MCF 10A (cell line): ENCODE measurements at regions not wholly inside any gene's neighbourhood (a gene's known extent, or its start where the extent isn't known, plus 50 kb on each side); places are given as distances from the start of the nearest gene placed in this dataset.

Source experiments
- BruUV-seq: library from RNA; stranded (reverse); fragments of 400-500 nt; replicated peaks from 2 replicates; lab custom pipeline; 2021; lab: Mats Ljungman, UMichigan
- CTCF ChIA-PET: fragments of 300-600 bp; sonication (Branson Sonifier 250); formaldehyde crosslinking; extraction: SDS; loops from one replicate; lab custom pipeline; 2021; ENCODE audit warnings: antibody characterized with exemption, inconsistent platforms; lab: Yijun Ruan, JAX
- POLR2A ChIA-PET: fragments of 300-600, 350-650 bp; sonication (Branson Sonifier 250); formaldehyde crosslinking; extraction: SDS; loops from one replicate; lab custom pipeline; 2020; ENCODE audit warnings: antibody characterized with exemption, inconsistent platforms; lab: Yijun Ruan, JAX
- DNase-seq: peaks from one replicate; pipeline ENCODE4 v3.0.0-alpha.2; 2018; ENCODE audit not compliant: unreplicated experiment
- H3K27ac Mint-ChIP-seq: one replicate; pipeline ENCODE4 v1.8.0; 2022; ENCODE audit warnings: mild to moderate bottlenecking, low read depth, mixed read lengths; ENCODE audit not compliant: unreplicated experiment
- H3K27me3 Mint-ChIP-seq: one replicate; pipeline ENCODE4 v1.8.0; 2022; ENCODE audit warnings: mixed read lengths; ENCODE audit not compliant: insufficient read depth, unreplicated experiment
- H3K36me3 Mint-ChIP-seq: one replicate; pipeline ENCODE4 v1.8.0; 2022; ENCODE audit warnings: mild to moderate bottlenecking, moderate library complexity, mixed read lengths; ENCODE audit not compliant: insufficient read depth, unreplicated experiment
- H3K4me1 Mint-ChIP-seq: one replicate; pipeline ENCODE4 v1.8.0; 2022; ENCODE audit warnings: mixed read lengths; ENCODE audit not compliant: insufficient read depth, unreplicated experiment
- H3K4me3 Mint-ChIP-seq: one replicate; pipeline ENCODE4 v1.8.0; 2022; ENCODE audit warnings: mild to moderate bottlenecking, moderate library complexity, mixed read lengths; ENCODE audit not compliant: unreplicated experiment
- H3K9me3 Mint-ChIP-seq: one replicate; pipeline ENCODE4 v1.8.0; 2022; ENCODE audit warnings: mixed read lengths; ENCODE audit not compliant: unreplicated experiment
- intact Hi-C: fragments of 100-400 bp; cut with micrococcal nuclease; formaldehyde crosslinking; loops from 2 replicates; pipeline ENCODE4 v1.14.1; 2022
- TF ChIP-seq, protein P1 (sequence below): fragments of 200-600 bp; IDR thresholded peaks from one replicate; pipeline ENCODE4 v1.8.0; 2022; ENCODE audit warnings: antibody characterized with exemption, mild to moderate bottlenecking; ENCODE audit not compliant: unreplicated experiment

DNA sequence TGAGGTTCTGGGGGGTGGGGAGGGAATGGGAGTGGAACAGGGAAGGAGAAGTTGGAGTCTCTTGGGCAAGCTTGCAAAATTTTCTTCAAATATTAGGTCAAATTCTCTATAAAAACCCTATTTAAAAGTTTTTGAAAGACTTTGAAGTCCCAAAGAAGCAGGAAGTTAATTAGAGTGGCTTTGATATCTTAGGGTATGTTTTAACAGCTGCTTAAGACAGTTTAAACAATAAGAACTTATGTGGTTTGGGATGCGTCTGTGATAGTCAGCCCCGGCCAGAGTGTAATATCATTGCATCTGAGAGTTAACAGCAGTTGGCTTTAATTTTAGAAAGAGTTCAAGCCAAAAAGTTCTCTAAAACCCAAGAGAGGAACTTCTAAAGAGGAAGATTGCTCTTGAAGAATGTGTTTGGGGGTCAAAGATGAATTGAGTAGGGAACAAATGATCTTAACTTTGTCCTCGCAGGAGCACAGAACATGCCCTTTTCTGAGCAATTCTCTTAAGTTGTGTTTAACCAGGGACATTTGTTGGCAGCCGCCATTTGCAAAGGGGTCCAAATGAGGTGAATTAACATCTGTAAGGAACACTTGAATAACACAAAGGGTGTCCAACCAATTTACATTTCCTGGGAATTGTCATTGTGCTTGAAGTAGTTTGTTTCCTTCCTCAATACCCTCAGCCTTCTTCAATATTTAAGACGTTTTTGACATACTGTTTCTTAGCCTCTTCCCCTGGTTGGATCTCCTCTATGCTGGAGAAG lies 182.4 kb downstream of the PTEN start:
- Mint-ChIP-seq H3K4me3 (no peak overlapping the region), H3K4me1 (peaks cover 12% of the 10 kb centered on the region), H3K27ac (no peak overlapping the region), H3K9me3 (no peaks in the 10 kb centered on the region), H3K36me3 (no peaks in the 10 kb centered on the region), H3K27me3 (no peaks in the 10 kb centered on the region)
- TF ChIP-seq, protein P1, sequence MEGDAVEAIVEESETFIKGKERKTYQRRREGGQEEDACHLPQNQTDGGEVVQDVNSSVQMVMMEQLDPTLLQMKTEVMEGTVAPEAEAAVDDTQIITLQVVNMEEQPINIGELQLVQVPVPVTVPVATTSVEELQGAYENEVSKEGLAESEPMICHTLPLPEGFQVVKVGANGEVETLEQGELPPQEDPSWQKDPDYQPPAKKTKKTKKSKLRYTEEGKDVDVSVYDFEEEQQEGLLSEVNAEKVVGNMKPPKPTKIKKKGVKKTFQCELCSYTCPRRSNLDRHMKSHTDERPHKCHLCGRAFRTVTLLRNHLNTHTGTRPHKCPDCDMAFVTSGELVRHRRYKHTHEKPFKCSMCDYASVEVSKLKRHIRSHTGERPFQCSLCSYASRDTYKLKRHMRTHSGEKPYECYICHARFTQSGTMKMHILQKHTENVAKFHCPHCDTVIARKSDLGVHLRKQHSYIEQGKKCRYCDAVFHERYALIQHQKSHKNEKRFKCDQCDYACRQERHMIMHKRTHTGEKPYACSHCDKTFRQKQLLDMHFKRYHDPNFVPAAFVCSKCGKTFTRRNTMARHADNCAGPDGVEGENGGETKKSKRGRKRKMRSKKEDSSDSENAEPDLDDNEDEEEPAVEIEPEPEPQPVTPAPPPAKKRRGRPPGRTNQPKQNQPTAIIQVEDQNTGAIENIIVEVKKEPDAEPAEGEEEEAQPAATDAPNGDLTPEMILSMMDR = no peak
- POLR2A ChIA-PET = no interaction called here
- CTCF ChIA-PET = interaction anchor here (0.5 kb wide), 1 partner anchor 168 kb away, joined by 3 read pairs; no protein-coding TSS in a partner anchor
- intact Hi-C loops = no loop called here
- no TSS peak for BruUV-seq
- no peak for DNase-seq

DNA sequence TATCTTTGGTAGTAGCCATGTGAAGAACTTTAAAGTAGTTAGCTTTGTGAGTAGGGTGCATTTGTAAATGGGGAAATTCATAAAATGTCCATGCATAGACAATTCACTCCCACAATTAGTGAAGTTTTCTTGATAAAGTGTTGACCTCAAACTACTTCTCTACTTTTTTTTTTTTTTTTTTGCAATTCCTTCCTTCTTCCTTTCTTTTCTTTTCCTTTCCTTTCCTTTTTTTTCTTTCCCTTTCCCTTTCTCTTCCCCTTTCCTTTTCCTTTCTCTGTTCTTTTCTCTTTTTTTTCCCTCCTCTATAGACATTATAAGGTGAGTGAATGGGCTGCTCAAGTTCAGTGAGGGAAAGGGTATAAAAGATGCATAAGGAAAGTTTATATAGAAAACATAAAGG lies 184.2 kb downstream of the PTEN start:
- intact Hi-C loops = no loop called here
- Mint-ChIP-seq H3K27me3 (no peaks in the 10 kb centered on the region), H3K4me1 (peaks cover 9% of the 10 kb centered on the region), H3K36me3 (no peaks in the 10 kb centered on the region), H3K4me3 (no peak overlapping the region), H3K9me3 (no peaks in the 10 kb centered on the region), H3K27ac (no peak overlapping the region)
- TF ChIP-seq, protein P1 = no peak
- POLR2A ChIA-PET = interaction anchor here (0.6 to 0.7 kb wide), 3 partner anchors 11 to 74 kb away, joined by 3 read pairs; no protein-coding TSS in a partner anchor
- no peak for DNase-seq
- CTCF ChIA-PET = no interaction called here
- no TSS peak for BruUV-seq

DNA sequence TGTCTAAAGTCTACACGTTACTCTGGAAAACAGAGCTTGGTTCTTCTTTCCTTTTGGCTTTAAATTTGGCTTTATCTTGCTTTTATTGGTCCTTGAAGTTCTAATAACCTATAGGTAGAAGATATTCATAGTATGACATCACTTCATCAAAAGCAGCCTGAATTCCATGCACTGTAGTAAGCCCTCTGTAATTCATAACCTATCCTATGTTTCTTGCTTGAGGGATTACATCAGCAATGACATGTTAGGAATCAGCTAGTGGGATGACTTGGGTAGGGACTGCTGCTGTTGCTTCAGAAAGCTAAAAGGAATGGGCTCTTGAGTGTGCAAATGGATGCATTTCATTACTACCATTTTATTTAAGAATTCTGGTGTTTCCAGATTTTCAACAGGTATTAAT lies 184.9 kb downstream of the PTEN start:
- Mint-ChIP-seq H3K36me3 (no peaks in the 10 kb centered on the region), H3K9me3 (no peaks in the 10 kb centered on the region), H3K27ac (no peak overlapping the region), H3K4me1 (peaks cover 2% of the 10 kb centered on the region), H3K27me3 (no peaks in the 10 kb centered on the region), H3K4me3 (no peak overlapping the region)
- ChIA-PET CTCF (no interaction called here), POLR2A (no interaction called here)
- intact Hi-C loops = no loop called here
- BruUV-seq = no TSS peak
- TF ChIP-seq, protein P1 = no peak
- no peak for DNase-seq

DNA sequence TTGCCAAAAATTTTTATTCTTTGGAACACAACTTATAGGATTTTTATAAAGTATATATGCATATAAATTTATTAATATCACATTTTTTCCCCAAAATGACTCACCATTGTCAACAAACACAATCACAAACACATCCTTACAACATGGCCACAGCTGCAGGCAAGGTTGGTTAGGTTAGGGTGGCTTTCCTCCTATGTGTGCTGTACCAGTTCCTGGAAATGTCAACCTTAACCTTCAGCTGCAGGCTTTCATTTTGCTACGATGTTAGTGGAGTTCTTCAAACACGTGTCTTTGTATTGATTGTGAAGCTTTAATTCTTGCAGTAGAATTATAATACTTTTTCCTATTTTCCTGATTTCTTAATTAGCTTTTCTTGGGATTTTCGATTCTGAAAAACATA lies 185.8 kb downstream of the PTEN start:
- TF ChIP-seq, protein P1 = no peak
- POLR2A ChIA-PET = interaction anchor here (1.1 kb wide), 4 partner anchors 10 to 161 kb away, joined by 3 read pairs; no protein-coding TSS in a partner anchor
- CTCF ChIA-PET = no interaction called here
- intact Hi-C loops = no loop called here
- Mint-ChIP-seq H3K36me3 (no peaks in the 10 kb centered on the region), H3K27me3 (no peaks in the 10 kb centered on the region), H3K4me3 (no peak overlapping the region), H3K27ac (no peak overlapping the region), H3K9me3 (no peaks in the 10 kb centered on the region), H3K4me1 (no peaks in the 10 kb centered on the region)
- BruUV-seq = no TSS peak
- no peak for DNase-seq
